Esophagus squamous epithelium (tissue), 4 donors: ENCODE measurements at regions not wholly inside any gene's neighbourhood (a gene's known extent, or its start where the extent isn't known, plus 50 kb on each side); places are given as distances from the start of the nearest gene placed in this dataset.

Experiments
- CTCF ChIP-seq, 6 experiments: fragments of 450-650 bp in 4 of 6; fragments of 200-600 bp in 2 of 6; sonication (generic) in 2 of 6; IDR thresholded peaks; one replicate each; pipeline ENCODE4 v1.5.1; 2016 to 2019; ENCODE audit warnings: antibody characterized with exemption in 6 of 6, mild to moderate bottlenecking in 4 of 6, moderate library complexity in 4 of 6
- POLR2A ChIP-seq, 4 donors: fragments of 450-650 bp; IDR thresholded peaks; one replicate each; pipeline ENCODE4 v1.6.1; 2017; ENCODE audit warnings: antibody characterized with exemption in 4 of 4, mild to moderate bottlenecking in 4 of 4, moderate library complexity in 3 of 4

DNA sequence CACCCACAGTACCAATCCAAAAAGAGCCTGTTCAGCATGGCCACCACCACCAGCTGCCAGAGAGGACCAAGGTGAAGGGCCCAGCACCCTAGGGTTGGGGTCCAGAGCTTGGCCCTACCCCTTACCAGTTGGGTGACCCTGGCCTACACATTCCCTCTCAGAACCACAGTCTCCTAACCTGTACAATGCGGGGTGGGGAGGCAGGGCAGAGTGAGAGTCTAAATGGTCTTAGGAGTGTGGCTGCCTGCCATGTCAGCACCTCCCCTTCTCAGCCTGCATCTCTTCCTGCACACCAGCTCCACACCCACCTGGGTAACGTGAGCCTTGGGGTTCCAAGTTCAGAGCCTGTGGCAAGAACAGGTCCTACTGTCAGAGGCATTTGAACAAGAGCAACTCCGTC lies 92.2 kb downstream of the C5orf15 start:
- TF ChIP-seq CTCF (IDR thresholded peaks at IDR 0.05) (no peak), POLR2A (IDR thresholded peaks at IDR 0.05) (no peak)
